HG03280 (cell line): ENCODE measurements at regions not wholly inside any gene's neighbourhood (a gene's known extent, or its start where the extent isn't known, plus 50 kb on each side); places are given as distances from the start of the nearest gene placed in this dataset.

Source experiments
- ATAC-seq: cut with Tn5 transposase; IDR thresholded peaks from one replicate; pipeline ENCODE4 v1.9.1; 2021; ENCODE audit warnings: mild to moderate bottlenecking, moderate library complexity; ENCODE audit not compliant: unreplicated experiment

- ATAC-seq = no peak
Measured at GRCh38 chr3:115323380-115323779, 176.3 kb upstream of the ZBTB20 start.

- ATAC-seq = no peak
Measured at GRCh38 chr3:115324056-115324455, 177.0 kb upstream of the ZBTB20 start.

GRCh38 chr3:115325539-115325938 is 178.5 kb upstream of the ZBTB20 start:
- ATAC-seq = no peak

GRCh38 chr3:115330430-115330829 is 183.3 kb upstream of the ZBTB20 start:
- ATAC-seq = no peak

GRCh38 chr3:115332998-115333397 is 185.9 kb upstream of the ZBTB20 start:
- no peak for ATAC-seq

GRCh38 chr3:115336836-115337235 is 189.7 kb upstream of the ZBTB20 start:
- no peak for ATAC-seq

- no peak for ATAC-seq
Measured at GRCh38 chr3:115340586-115340985, 193.5 kb upstream of the ZBTB20 start.

GRCh38 chr3:115341208-115341607 is 194.1 kb upstream of the ZBTB20 start:
- no peak for ATAC-seq

- no peak for ATAC-seq
Measured at GRCh38 chr3:115347737-115348136, 200.6 kb upstream of the ZBTB20 start.

GRCh38 chr3:115348412-115348811 is 201.3 kb upstream of the ZBTB20 start:
- ATAC-seq = no peak

GRCh38 chr3:115348951-115349745 is 202.1 kb upstream of the ZBTB20 start:
- ATAC-seq = no peak

GRCh38 chr3:115350606-115351005 is 203.5 kb upstream of the ZBTB20 start:
- ATAC-seq = no peak

GRCh38 chr3:115351193-115351592 is 204.1 kb upstream of the ZBTB20 start:
- no peak for ATAC-seq

- no peak for ATAC-seq
Measured at GRCh38 chr3:115354010-115354409, 206.9 kb upstream of the ZBTB20 start.

GRCh38 chr3:115357456-115357855 is 210.4 kb upstream of the ZBTB20 start:
- ATAC-seq = no peak

GRCh38 chr3:115359536-115359935 is 212.4 kb upstream of the ZBTB20 start:
- no peak for ATAC-seq

GRCh38 chr3:115361806-115362205 is 214.7 kb upstream of the ZBTB20 start:
- ATAC-seq = no peak

- ATAC-seq = no peak
Measured at GRCh38 chr3:115363071-115363470, 216.0 kb upstream of the ZBTB20 start.

- ATAC-seq = no peak
Measured at GRCh38 chr3:115369021-115369420, 221.9 kb upstream of the ZBTB20 start.

- no peak for ATAC-seq
Measured at GRCh38 chr3:115375362-115375761, 228.3 kb upstream of the ZBTB20 start.

GRCh38 chr3:115380883-115381572 is 233.9 kb upstream of the ZBTB20 start:
- ATAC-seq = no peak

- ATAC-seq = no peak
Measured at GRCh38 chr3:115381573-115381912, 234.5 kb upstream of the ZBTB20 start.

- no peak for ATAC-seq
Measured at GRCh38 chr3:115381931-115382330, 234.8 kb upstream of the ZBTB20 start.
